Trophoblast cell (in vitro differentiated cells and primary cell): ENCODE measurements at regions not wholly inside any gene's neighbourhood (a gene's known extent, or its start where the extent isn't known, plus 50 kb on each side); places are given as distances from the start of the nearest gene placed in this dataset.

Experiments used
- DNase-seq, 2 donors: peaks; one replicate each; pipeline ENCODE4 v3.0.0-alpha.2; 2016
- H2AFZ ChIP-seq: 2 replicates; pipeline ENCODE4 v1.6.1; 2013; ENCODE audit warnings: low read length, moderate library complexity, mild to moderate bottlenecking; ENCODE audit not compliant: insufficient read depth, poor library complexity
- H2AK5ac ChIP-seq: 2 replicates; pipeline ENCODE4 v1.6.1; 2013; ENCODE audit warnings: mild to moderate bottlenecking, low read length
- H2BK120ac ChIP-seq: 2 replicates; pipeline ENCODE4 v1.6.1; 2013; ENCODE audit warnings: low read length, mild to moderate bottlenecking, moderate library complexity; ENCODE audit not compliant: insufficient read depth, poor library complexity
- H2BK12ac ChIP-seq: 2 replicates; pipeline ENCODE4 v1.6.1; 2013; ENCODE audit warnings: mild to moderate bottlenecking, low read length, moderate library complexity
- H2BK5ac ChIP-seq: 2 replicates; pipeline ENCODE4 v1.6.1; 2013; ENCODE audit warnings: low read length, low read depth, moderate library complexity, mild to moderate bottlenecking; ENCODE audit not compliant: poor library complexity
- H3K14ac ChIP-seq: 2 replicates; pipeline ENCODE4 v1.6.1; 2013; ENCODE audit warnings: mild to moderate bottlenecking, low read length
- H3K18ac ChIP-seq: 2 replicates; pipeline ENCODE4 v1.6.1; 2013; ENCODE audit warnings: mild to moderate bottlenecking, low read length
- H3K23ac ChIP-seq: 2 replicates; pipeline ENCODE4 v1.6.1; 2013; ENCODE audit warnings: low read length
- H3K27ac ChIP-seq: 2 replicates; pipeline ENCODE4 v1.5.1; 2013; ENCODE audit warnings: low read depth, mild to moderate bottlenecking, inconsistent platforms, low read length, moderate library complexity
- H3K27me3 ChIP-seq: 2 replicates; pipeline ENCODE4 v1.6.1; 2013; ENCODE audit warnings: inconsistent platforms, mild to moderate bottlenecking, low read length, moderate library complexity; ENCODE audit not compliant: insufficient read depth
- H3K36me3 ChIP-seq, 2 experiments: 1 replicate in 1 of 2; 2 replicates in 1 of 2; pipeline ENCODE4 v1.6.1; 2013; ENCODE audit warnings: low read length in 2 of 2, mild to moderate bottlenecking in 2 of 2, moderate library complexity in 1 of 2; ENCODE audit not compliant: insufficient read depth in 2 of 2, control insufficient read depth in 1 of 2
- H3K4ac ChIP-seq: 2 replicates; pipeline ENCODE4 v1.6.1; 2013; ENCODE audit warnings: low read depth, mild to moderate bottlenecking, low read length, moderate library complexity
- H3K4me1 ChIP-seq, 2 experiments: 1 replicate in 1 of 2; 2 replicates in 1 of 2; pipeline ENCODE4 v1.6.1; 2013; ENCODE audit warnings: low read length in 2 of 2, mild to moderate bottlenecking in 2 of 2, moderate library complexity in 1 of 2; ENCODE audit not compliant: insufficient read depth in 2 of 2, control insufficient read depth in 1 of 2
- H3K4me2 ChIP-seq: 2 replicates; pipeline ENCODE4 v1.6.1; 2013; ENCODE audit warnings: inconsistent platforms, mild to moderate bottlenecking, low read length, moderate library complexity
- H3K4me3 ChIP-seq: 2 replicates; pipeline ENCODE4 v1.5.1; 2013; ENCODE audit warnings: mild to moderate bottlenecking, low read depth, low read length, inconsistent platforms
- H3K79me1 ChIP-seq: one replicate; pipeline ENCODE4 v1.6.1; 2013; ENCODE audit warnings: low read length
- H3K79me2 ChIP-seq: 2 replicates; pipeline ENCODE4 v1.6.1; 2013; ENCODE audit warnings: low read length, mild to moderate bottlenecking; ENCODE audit not compliant: control insufficient read depth, insufficient read depth, poor library complexity
- H3K9ac ChIP-seq: 2 replicates; pipeline ENCODE4 v1.6.1; 2013; ENCODE audit warnings: mild to moderate bottlenecking, low read length
- H3K9me3 ChIP-seq: 2 replicates; pipeline ENCODE4 v1.6.1; 2013; ENCODE audit warnings: low read depth, mild to moderate bottlenecking, control low read depth, inconsistent platforms, low read length; ENCODE audit not compliant: insufficient read depth
- H4K12ac ChIP-seq: 2 replicates; pipeline ENCODE4 v1.6.1; 2013; ENCODE audit warnings: low read depth, mild to moderate bottlenecking, low read length, moderate library complexity
- H4K8ac ChIP-seq: 2 replicates; pipeline ENCODE4 v1.6.1; 2013; ENCODE audit warnings: low read depth, mild to moderate bottlenecking, low read length, moderate library complexity
- H4K91ac ChIP-seq: one replicate; pipeline ENCODE4 v1.6.1; 2013; ENCODE audit warnings: low read depth, mild to moderate bottlenecking, low read length, moderate library complexity
- WGBS: extraction: QIAGEN DNeasy Blood & Tissue Kit; methylation state at CpG from one replicate; pipeline ENCODE4 v1.1.7; 2013; ENCODE audit warnings: missing lambda C conversion rate; ENCODE audit not compliant: insufficient read length, insufficient coverage; ENCODE audit errors: extremely low coverage; 5-methylcytosine and 5-hydroxymethylcytosine counted together

DNA sequence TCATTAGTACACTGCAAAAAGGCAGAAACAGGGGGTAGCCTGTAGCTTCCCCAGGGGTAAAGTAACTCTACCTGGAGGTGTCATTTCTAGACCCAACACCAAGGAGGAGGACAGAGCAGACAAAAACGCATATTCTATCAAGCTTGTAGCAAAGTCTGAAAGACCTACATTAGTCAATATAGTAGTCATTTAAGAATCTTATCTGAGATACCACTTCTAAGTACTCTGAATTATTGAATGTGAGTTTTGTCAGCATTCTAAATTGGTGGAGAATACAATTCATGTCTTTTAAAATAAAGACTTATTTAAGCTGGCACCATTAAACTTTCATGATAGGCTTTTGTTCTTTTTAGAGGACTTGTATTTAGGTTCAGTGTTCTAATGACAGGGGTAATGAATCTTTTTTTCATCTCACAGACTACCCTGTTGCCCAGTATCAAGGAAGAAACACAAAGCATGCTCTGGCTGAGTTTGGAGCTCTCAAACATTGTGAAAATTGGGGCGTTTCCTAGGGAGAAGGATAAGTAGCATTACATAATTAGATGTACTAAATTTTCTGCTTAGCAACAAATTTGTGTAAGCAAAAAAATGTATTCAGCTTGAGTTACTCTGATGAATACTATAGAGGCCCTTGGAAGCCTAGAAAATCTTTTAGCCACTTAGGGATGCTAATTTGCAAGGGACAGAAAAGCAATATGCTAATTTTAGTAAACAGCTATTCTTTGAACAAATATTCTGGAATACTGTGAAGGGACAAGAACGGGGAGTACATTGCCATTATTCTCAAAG, 255.4 kb upstream of the HSF2 start:
- H2BK12ac ChIP-seq, result no peak overlapping the region
- no peak overlapping the region for H2BK120ac ChIP-seq
- no peak overlapping the region for H2AK5ac ChIP-seq
- no peak overlapping the region for H3K14ac ChIP-seq
- no peak overlapping the region for H3K27ac ChIP-seq
- H4K91ac ChIP-seq, result no peak overlapping the region
- H3K4ac ChIP-seq, result no peak overlapping the region
- H3K79me2 ChIP-seq, result no peaks in the 10 kb centered on the region
- no peak overlapping the region for H4K12ac ChIP-seq
- no peaks in the 10 kb centered on the region for H3K27me3 ChIP-seq
- no peaks in the 10 kb centered on the region for H3K79me1 ChIP-seq
- H3K9me3 ChIP-seq, result no peaks in the 10 kb centered on the region
- H3K18ac ChIP-seq, result no peak overlapping the region
- H3K36me3 ChIP-seq, result no peaks in the 10 kb centered on the region
- H2BK5ac ChIP-seq, result no peak overlapping the region
- no peak overlapping the region for H2AFZ ChIP-seq
- H3K9ac ChIP-seq, result no peak overlapping the region
- WGBS, result no CpG with 5 or more reads among the region's 3 CpGs
- no peaks in the 10 kb centered on the region for H3K4me1 ChIP-seq
- H4K8ac ChIP-seq, result no peak overlapping the region
- no peak overlapping the region for H3K23ac ChIP-seq
- H3K4me2 ChIP-seq, result no peak overlapping the region
- DNase-seq, result no peak
- H3K4me3 ChIP-seq, result no peak overlapping the region

- Histone ChIP-seq H3K23ac (no peak overlapping the region), H4K12ac (no peak overlapping the region), H2BK12ac (no peak overlapping the region), H4K91ac (no peak overlapping the region), H3K36me3 (no peaks in the 10 kb centered on the region), H2AFZ (no peak overlapping the region), H3K9me3 (no peaks in the 10 kb centered on the region), H3K4me3 (no peak overlapping the region), H3K9ac (no peak overlapping the region), H4K8ac (no peak overlapping the region), H2AK5ac (no peak overlapping the region), H3K4ac (no peak overlapping the region), H3K79me1 (no peaks in the 10 kb centered on the region), H3K18ac (no peak overlapping the region), H2BK120ac (no peak overlapping the region), H3K4me2 (no peak overlapping the region), H3K14ac (no peak overlapping the region), H2BK5ac (no peak overlapping the region), H3K27me3 (no peaks in the 10 kb centered on the region), H3K79me2 (no peaks in the 10 kb centered on the region), H3K4me1 (no peaks in the 10 kb centered on the region), H3K27ac (no peak overlapping the region)
- no peak for DNase-seq
- WGBS, result no CpG with 5 or more reads among the region's 2 CpGs
Measured at GRCh38 chr6:122145246-122145645, 254.2 kb upstream of the HSF2 start.

- DNase-seq, result no peak
- no peak overlapping the region for H4K8ac ChIP-seq
- no peak overlapping the region for H2BK120ac ChIP-seq
- H3K9me3 ChIP-seq, result no peaks in the 10 kb centered on the region
- H3K79me1 ChIP-seq, result no peaks in the 10 kb centered on the region
- WGBS, result no CpG with 5 or more reads among the region's 2 CpGs
- no peak overlapping the region for H3K18ac ChIP-seq
- no peak overlapping the region for H2AK5ac ChIP-seq
- no peak overlapping the region for H3K9ac ChIP-seq
- no peak overlapping the region for H3K4me2 ChIP-seq
- no peak overlapping the region for H4K91ac ChIP-seq
- H3K79me2 ChIP-seq, result no peaks in the 10 kb centered on the region
- H3K14ac ChIP-seq, result no peak overlapping the region
- no peak overlapping the region for H2BK12ac ChIP-seq
- H3K4me1 ChIP-seq, result no peaks in the 10 kb centered on the region
- no peak overlapping the region for H3K4ac ChIP-seq
- H3K4me3 ChIP-seq, result no peak overlapping the region
- no peak overlapping the region for H3K23ac ChIP-seq
- no peaks in the 10 kb centered on the region for H3K27me3 ChIP-seq
- H3K27ac ChIP-seq, result no peak overlapping the region
- H4K12ac ChIP-seq, result no peak overlapping the region
- H2AFZ ChIP-seq, result no peak overlapping the region
- no peaks in the 10 kb centered on the region for H3K36me3 ChIP-seq
- no peak overlapping the region for H2BK5ac ChIP-seq
Measured at GRCh38 chr6:122145741-122146240, 253.7 kb upstream of the HSF2 start.

DNA sequence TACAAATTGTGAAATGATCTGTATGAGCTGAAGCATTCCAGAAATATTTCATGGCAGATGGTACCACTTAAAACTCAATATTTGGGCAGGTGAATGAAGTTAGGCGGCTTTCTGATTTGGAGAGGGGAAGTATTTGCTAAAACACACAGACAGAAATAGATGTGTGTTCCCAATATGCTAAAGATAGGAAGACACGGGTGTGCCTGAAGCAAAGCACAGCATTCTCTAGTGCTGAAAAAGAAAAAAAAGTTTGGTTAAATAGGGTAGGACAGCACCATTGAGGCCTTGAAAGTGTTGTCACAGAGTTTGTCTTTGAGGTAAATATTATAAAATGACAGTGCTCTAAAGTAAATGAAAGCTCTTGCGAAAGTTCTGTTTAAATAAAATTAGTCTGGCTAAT, 252.2 kb upstream of the HSF2 start:
- Histone ChIP-seq H3K4me3 (no peak overlapping the region), H3K27me3 (no peaks in the 10 kb centered on the region), H3K27ac (no peak overlapping the region), H2BK5ac (no peak overlapping the region), H3K23ac (no peak overlapping the region), H2AFZ (no peak overlapping the region), H4K12ac (no peak overlapping the region), H4K91ac (no peak overlapping the region), H2BK12ac (no peak overlapping the region), H3K14ac (no peak overlapping the region), H2AK5ac (no peak overlapping the region), H4K8ac (no peak overlapping the region), H3K9me3 (no peaks in the 10 kb centered on the region), H2BK120ac (no peak overlapping the region), H3K4ac (no peak overlapping the region), H3K9ac (no peak overlapping the region), H3K18ac (no peak overlapping the region), H3K79me1 (no peaks in the 10 kb centered on the region), H3K36me3 (no peaks in the 10 kb centered on the region), H3K79me2 (no peaks in the 10 kb centered on the region), H3K4me1 (no peaks in the 10 kb centered on the region), H3K4me2 (no peak overlapping the region)
- WGBS, result no CpG with 5 or more reads among the region's 3 CpGs
- no peak for DNase-seq
